HL-60 (cell line): ENCODE measurements at regions not wholly inside any gene's neighbourhood (a gene's known extent, or its start where the extent isn't known, plus 50 kb on each side); places are given as distances from the start of the nearest gene placed in this dataset.

Source experiments
- GABPA ChIP-seq: IDR thresholded peaks from 2 replicates; pipeline ENCODE4 v1.6.1; 2012; ENCODE audit warnings: low read depth
- POLR2AphosphoS5 ChIP-seq: IDR thresholded peaks from 2 replicates; pipeline ENCODE4 v1.6.1; 2012; ENCODE audit warnings: low read depth
- SPI1 ChIP-seq: IDR thresholded peaks from 2 replicates; pipeline ENCODE4 v1.6.1; 2012; ENCODE audit warnings: low read depth, mild to moderate bottlenecking, borderline replicate concordance
- TF ChIP-seq, protein P1 (sequence below): IDR thresholded peaks from one replicate; pipeline ENCODE4 v1.5.1; 2011; ENCODE audit warnings: low read length, control low read depth, inconsistent platforms; ENCODE audit not compliant: insufficient read depth
- TF ChIP-seq, protein P2 (sequence below): IDR thresholded peaks from 2 replicates; pipeline ENCODE4 v1.6.1; 2012; ENCODE audit warnings: low read depth; ENCODE audit not compliant: insufficient replicate concordance

DNA sequence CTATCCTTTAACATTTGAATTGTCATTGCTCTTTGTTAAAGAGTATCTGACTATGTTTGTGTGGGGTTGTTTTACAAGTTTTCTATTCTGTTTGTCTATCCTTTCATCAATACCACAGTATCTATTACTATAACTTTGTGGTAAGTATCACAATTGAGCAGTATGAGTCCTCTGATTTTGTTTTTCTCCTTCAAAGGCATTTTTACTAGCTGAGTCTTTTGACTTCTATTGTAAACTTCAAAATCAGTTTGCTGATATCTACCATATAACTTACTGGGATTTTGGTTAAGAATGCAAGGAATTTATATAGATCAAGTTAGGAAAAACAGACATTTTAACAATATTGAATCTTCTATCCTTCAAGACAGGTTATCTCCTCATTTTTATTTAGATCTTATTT is 789.8 kb upstream of the PTPRD start:
- TF ChIP-seq, protein P1, sequence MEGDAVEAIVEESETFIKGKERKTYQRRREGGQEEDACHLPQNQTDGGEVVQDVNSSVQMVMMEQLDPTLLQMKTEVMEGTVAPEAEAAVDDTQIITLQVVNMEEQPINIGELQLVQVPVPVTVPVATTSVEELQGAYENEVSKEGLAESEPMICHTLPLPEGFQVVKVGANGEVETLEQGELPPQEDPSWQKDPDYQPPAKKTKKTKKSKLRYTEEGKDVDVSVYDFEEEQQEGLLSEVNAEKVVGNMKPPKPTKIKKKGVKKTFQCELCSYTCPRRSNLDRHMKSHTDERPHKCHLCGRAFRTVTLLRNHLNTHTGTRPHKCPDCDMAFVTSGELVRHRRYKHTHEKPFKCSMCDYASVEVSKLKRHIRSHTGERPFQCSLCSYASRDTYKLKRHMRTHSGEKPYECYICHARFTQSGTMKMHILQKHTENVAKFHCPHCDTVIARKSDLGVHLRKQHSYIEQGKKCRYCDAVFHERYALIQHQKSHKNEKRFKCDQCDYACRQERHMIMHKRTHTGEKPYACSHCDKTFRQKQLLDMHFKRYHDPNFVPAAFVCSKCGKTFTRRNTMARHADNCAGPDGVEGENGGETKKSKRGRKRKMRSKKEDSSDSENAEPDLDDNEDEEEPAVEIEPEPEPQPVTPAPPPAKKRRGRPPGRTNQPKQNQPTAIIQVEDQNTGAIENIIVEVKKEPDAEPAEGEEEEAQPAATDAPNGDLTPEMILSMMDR = no peak
- no peak for TF ChIP-seq POLR2AphosphoS5
- TF ChIP-seq GABPA = no peak
- TF ChIP-seq, protein P2, sequence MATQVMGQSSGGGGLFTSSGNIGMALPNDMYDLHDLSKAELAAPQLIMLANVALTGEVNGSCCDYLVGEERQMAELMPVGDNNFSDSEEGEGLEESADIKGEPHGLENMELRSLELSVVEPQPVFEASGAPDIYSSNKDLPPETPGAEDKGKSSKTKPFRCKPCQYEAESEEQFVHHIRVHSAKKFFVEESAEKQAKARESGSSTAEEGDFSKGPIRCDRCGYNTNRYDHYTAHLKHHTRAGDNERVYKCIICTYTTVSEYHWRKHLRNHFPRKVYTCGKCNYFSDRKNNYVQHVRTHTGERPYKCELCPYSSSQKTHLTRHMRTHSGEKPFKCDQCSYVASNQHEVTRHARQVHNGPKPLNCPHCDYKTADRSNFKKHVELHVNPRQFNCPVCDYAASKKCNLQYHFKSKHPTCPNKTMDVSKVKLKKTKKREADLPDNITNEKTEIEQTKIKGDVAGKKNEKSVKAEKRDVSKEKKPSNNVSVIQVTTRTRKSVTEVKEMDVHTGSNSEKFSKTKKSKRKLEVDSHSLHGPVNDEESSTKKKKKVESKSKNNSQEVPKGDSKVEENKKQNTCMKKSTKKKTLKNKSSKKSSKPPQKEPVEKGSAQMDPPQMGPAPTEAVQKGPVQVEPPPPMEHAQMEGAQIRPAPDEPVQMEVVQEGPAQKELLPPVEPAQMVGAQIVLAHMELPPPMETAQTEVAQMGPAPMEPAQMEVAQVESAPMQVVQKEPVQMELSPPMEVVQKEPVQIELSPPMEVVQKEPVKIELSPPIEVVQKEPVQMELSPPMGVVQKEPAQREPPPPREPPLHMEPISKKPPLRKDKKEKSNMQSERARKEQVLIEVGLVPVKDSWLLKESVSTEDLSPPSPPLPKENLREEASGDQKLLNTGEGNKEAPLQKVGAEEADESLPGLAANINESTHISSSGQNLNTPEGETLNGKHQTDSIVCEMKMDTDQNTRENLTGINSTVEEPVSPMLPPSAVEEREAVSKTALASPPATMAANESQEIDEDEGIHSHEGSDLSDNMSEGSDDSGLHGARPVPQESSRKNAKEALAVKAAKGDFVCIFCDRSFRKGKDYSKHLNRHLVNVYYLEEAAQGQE = no peak
- no peak for TF ChIP-seq SPI1
